HCT116 (cell line): ENCODE measurements at regions not wholly inside any gene's neighbourhood (a gene's known extent, or its start where the extent isn't known, plus 50 kb on each side); places are given as distances from the start of the nearest gene placed in this dataset.

Experiments used
- ATF3 ChIP-seq: IDR thresholded peaks from 2 replicates; pipeline ENCODE4 v1.6.1; 2012
- CEBPB ChIP-seq: IDR thresholded peaks from 2 replicates; pipeline ENCODE4 v1.6.1; 2012; ENCODE audit warnings: low read depth
- CTCF ChIP-seq, 3 experiments: fragments of 200-600 bp in 1 of 3; sonication (generic) in 1 of 3; IDR thresholded peaks in 2 of 3; conservative IDR thresholded peaks in 1 of 3; 2 replicates each; pipeline ENCODE4 v1.5.1; 2012 to 2017; ENCODE audit warnings: low read depth in 2 of 3, low read length in 2 of 3, antibody characterized with exemption in 1 of 3, borderline replicate concordance in 1 of 3, control low read depth in 1 of 3, mild to moderate bottlenecking in 1 of 3, mixed read lengths in 1 of 3, mixed run types in 1 of 3, moderate library complexity in 1 of 3; ENCODE audit not compliant: insufficient read depth in 1 of 3
- EZH2 ChIP-seq: fragments of 200-600 bp; sonication (generic); IDR thresholded peaks from 2 replicates; pipeline ENCODE4 v1.6.1; 2017; ENCODE audit warnings: antibody characterized with exemption, mixed run types
- POLR2A ChIP-seq: IDR thresholded peaks from 2 replicates; pipeline ENCODE4 v1.7.0; 2011; ENCODE audit warnings: borderline replicate concordance; ENCODE audit not compliant: insufficient read depth, insufficient read length; ENCODE audit errors: extremely low read depth
- POLR2AphosphoS5 ChIP-seq: IDR thresholded peaks from 2 replicates; pipeline ENCODE4 v1.6.1; 2011; ENCODE audit warnings: mild to moderate bottlenecking, low read depth, low read length, moderate library complexity
- ZFX ChIP-seq: fragments of 450-650 bp; IDR thresholded peaks from 2 replicates; pipeline ENCODE4 v1.6.1; 2017

DNA sequence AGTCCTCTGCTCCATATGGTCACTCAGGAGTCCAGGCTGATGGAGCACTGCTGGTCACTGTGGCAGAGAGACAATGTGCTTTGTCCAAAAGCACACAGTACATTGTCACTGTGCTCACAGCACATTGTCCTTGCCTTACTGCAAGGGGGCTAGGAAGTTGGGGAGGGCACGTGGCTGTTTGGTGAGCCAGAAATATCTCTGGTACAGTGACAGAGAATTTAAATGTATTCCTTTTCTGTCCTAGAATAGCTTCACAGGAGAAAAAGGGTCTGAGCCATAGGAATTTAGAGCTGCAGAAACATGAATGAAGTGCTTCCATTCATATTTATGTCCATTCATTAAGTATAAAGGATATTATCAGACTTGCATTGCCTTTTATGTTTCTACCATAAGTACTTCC, 110.8 kb upstream of the TRIM2 start:
- TF ChIP-seq CTCF (IDR thresholded peaks at IDR 0.05 in 2 of 3, conservative IDR thresholded peaks at IDR 0.05 in 1 of 3; ENCODE audit: borderline replicate concordance in 1 of 3, insufficient read depth in 1 of 3, low read depth in 2 of 3, low read length in 2 of 3), result no peak
- no peak for TF ChIP-seq CEBPB
- TF ChIP-seq ZFX, result no peak
- no peak for TF ChIP-seq POLR2A
- TF ChIP-seq POLR2AphosphoS5, result no peak
- no peak for TF ChIP-seq EZH2
- TF ChIP-seq ATF3, result no peak
